ENCODE measurements at regions not wholly inside any gene's neighbourhood (a gene's known extent, or its start where the extent isn't known, plus 50 kb on each side); places are given as distances from the start of the nearest gene placed in this dataset.

DNA sequence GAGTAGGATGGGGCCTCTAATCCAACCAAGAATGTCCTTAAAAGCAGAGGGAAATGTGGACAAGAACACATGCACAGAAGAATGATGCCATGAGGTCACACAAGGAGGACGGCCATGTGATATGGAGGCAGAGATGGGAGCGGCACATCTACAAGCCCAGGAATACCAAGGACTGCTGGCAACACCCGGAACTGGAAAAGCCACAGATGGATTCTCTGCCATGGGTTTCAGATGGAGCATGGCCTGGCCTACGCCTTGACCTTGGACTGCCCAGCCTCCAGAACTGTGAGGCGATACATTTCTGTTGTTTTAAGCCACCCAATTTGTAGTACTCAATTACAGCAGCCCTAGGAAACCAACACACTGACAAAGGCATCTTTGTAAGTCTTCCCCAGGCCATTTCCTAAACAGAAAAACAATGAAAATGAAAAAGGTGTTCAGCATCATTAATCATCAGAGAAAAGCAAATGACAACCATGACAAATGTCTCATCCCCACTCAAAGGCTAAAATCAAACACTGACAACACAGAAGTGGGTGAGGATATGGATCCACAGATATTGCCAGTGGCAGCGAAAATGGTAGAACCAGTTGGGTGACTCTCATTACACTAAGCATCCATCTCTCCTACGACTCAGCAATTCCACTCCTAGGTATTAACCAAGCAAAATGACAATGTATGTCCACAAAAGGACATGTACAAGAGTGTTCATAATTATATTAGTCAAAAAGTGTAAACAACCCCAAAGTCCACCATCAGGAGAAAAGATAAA is 76.9 kb upstream of the CNEP1R1 start:
- DNase-seq (ENCODE audit: low read depth, low spot score): no peak
- TF ChIP-seq TCF7L2 (IDR thresholded peaks at IDR 0.05; ENCODE audit: borderline replicate concordance, extremely low read depth, insufficient read depth, insufficient read length) (no peak), CBX3 (IDR thresholded peaks at IDR 0.05; ENCODE audit: low read depth) (no peak), CTCF (IDR thresholded peaks at IDR 0.05 in 2 of 3, conservative IDR thresholded peaks at IDR 0.05 in 1 of 3; ENCODE audit: borderline replicate concordance in 1 of 3, insufficient read depth in 1 of 3, low read depth in 2 of 3, low read length in 2 of 3) (no peak), ELF1 (IDR thresholded peaks at IDR 0.05; ENCODE audit: borderline replicate concordance, low read depth) (no peak), RAD21 (IDR thresholded peaks at IDR 0.05; ENCODE audit: low read depth) (no peak), ZNF274 (IDR thresholded peaks at IDR 0.05; ENCODE audit: low read depth, low read length) (no peak)
- TF ChIP-seq, protein P1, sequence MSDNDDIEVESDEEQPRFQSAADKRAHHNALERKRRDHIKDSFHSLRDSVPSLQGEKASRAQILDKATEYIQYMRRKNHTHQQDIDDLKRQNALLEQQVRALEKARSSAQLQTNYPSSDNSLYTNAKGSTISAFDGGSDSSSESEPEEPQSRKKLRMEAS (IDR thresholded peaks at IDR 0.05): no peak
- H2AFZ ChIP-seq (ENCODE audit: low read depth, low read length, poor library complexity, severe bottlenecking): no peak overlapping the region
- no peak overlapping the region for H3K27ac ChIP-seq (ENCODE audit: low read depth, low read length)
- H3K4me3 ChIP-seq (replicated peaks in 1 of 2; ENCODE audit: low read depth in 1 of 2, low read length in 2 of 2): no peak overlapping the region
- no peaks in the 10 kb centered on the region for H4K20me1 ChIP-seq (ENCODE audit: insufficient read depth)
- no peak for ATAC-seq
- H3K27me3 ChIP-seq (ENCODE audit: insufficient read depth, low read length): no peaks in the 10 kb centered on the region
- BruUV-seq (replicated peaks): no TSS peak
- H3K4me2 ChIP-seq (ENCODE audit: low read length): no peak overlapping the region
- peaks cover 5 to 7% of the 10 kb centered on the region in 2 experiments; a peak in 3 of 4 replicates for H3K4me1 ChIP-seq (ENCODE audit: control insufficient read depth in 1 of 2, insufficient read depth in 2 of 2, low read length in 2 of 2)
- ChIA-PET RAD21 (ENCODE audit: low non-redundant PET in 1 of 2, low total read pairs in 2 of 2, uncharacterized antibody in 2 of 2, unreplicated experiment in 2 of 2) (no interaction called here), CTCF (no interaction called here), POLR2A (no interaction called here)
- no peak overlapping the region for H3K9ac ChIP-seq (ENCODE audit: low read length)
- no peaks in the 10 kb centered on the region for H3K9me2 ChIP-seq (ENCODE audit: insufficient read depth)
- intact Hi-C loops (cut with micrococcal nuclease): no loop called here
- no peaks in the 10 kb centered on the region for H3K36me3 ChIP-seq (ENCODE audit: control insufficient read depth in 1 of 2, insufficient read depth in 2 of 2, low read length in 2 of 2)
- no peaks in the 10 kb centered on the region for H3K79me2 ChIP-seq (ENCODE audit: insufficient read depth, low read length)
- no peaks in the 10 kb centered on the region for H3K9me3 ChIP-seq (ENCODE audit: control insufficient read depth in 1 of 2, insufficient read depth in 1 of 2, low read depth in 1 of 2, low read length in 2 of 2)

Data from HCT116 (cell line).